Neural progenitor cell (in vitro differentiated cells): ENCODE measurements at regions not wholly inside any gene's neighbourhood (a gene's known extent, or its start where the extent isn't known, plus 50 kb on each side); places are given as distances from the start of the nearest gene placed in this dataset.

ENCODE experiments used
- DNase-seq: peaks from one replicate; pipeline ENCODE4 v3.0.0-alpha.2; 2016; ENCODE audit warnings: low spot score
- H2AFZ ChIP-seq: fragments of 200-600 bp; sonication (generic); replicated peaks from 2 replicates; pipeline ENCODE4 v1.6.1; 2016; ENCODE audit warnings: antibody characterized with exemption
- H3F3A ChIP-seq: fragments of 200-600 bp; sonication (generic); 2 replicates; pipeline ENCODE4 v1.6.1; 2016; ENCODE audit warnings: antibody characterized with exemption, low read depth
- H3K27ac ChIP-seq: fragments of 200-600 bp; sonication (generic); 2 replicates; pipeline ENCODE4 v1.5.1; 2016; ENCODE audit warnings: mild to moderate bottlenecking
- H3K27me3 ChIP-seq: fragments of 200-600 bp; sonication (generic); 2 replicates; pipeline ENCODE4 v1.6.1; 2016; ENCODE audit warnings: mild to moderate bottlenecking, moderate library complexity
- H3K36me3 ChIP-seq: fragments of 200-600 bp; sonication (generic); 2 replicates; pipeline ENCODE4 v1.5.1; 2016
- H3K4me1 ChIP-seq: fragments of 200-600 bp; sonication (generic); 2 replicates; pipeline ENCODE4 v1.6.1; 2016; ENCODE audit warnings: mixed run types
- H3K4me2 ChIP-seq: fragments of 200-600 bp; sonication (generic); 2 replicates; pipeline ENCODE4 v1.6.1; 2016
- H3K4me3 ChIP-seq: fragments of 200-600 bp; sonication (generic); 2 replicates; pipeline ENCODE4 v1.5.1; 2016
- H3K79me2 ChIP-seq: fragments of 200-600 bp; sonication (generic); 2 replicates; pipeline ENCODE4 v1.6.1; 2016; ENCODE audit warnings: low read depth
- H3K9ac ChIP-seq: fragments of 200-600 bp; sonication (generic); 2 replicates; pipeline ENCODE4 v1.6.1; 2016
- H3K9me3 ChIP-seq: fragments of 200-600 bp; sonication (generic); 2 replicates; pipeline ENCODE4 v1.5.1; 2016; ENCODE audit warnings: low read depth
- H4K20me1 ChIP-seq: fragments of 200-600 bp; sonication (generic); 2 replicates; pipeline ENCODE4 v1.6.1; 2016; ENCODE audit warnings: low read depth
- H3K27ac Mint-ChIP-seq: 3 replicates; pipeline ENCODE4 v1.8.0; 2021; ENCODE audit warnings: mixed read lengths
- H3K27me3 Mint-ChIP-seq: 2 replicates; pipeline ENCODE4 v1.8.0; 2022; ENCODE audit warnings: low read depth, mild to moderate bottlenecking, inconsistent platforms, moderate library complexity, mixed read lengths; ENCODE audit not compliant: insufficient read depth
- H3K36me3 Mint-ChIP-seq: 3 replicates; pipeline ENCODE4 v1.8.0; 2021; ENCODE audit warnings: mixed read lengths
- H3K4me1 Mint-ChIP-seq: 3 replicates; pipeline ENCODE4 v1.8.0; 2021; ENCODE audit warnings: mixed read lengths
- H3K4me3 Mint-ChIP-seq: 3 replicates; pipeline ENCODE4 v1.8.0; 2021; ENCODE audit warnings: mild to moderate bottlenecking, moderate library complexity, mixed read lengths
- H3K9me3 Mint-ChIP-seq: 3 replicates; pipeline ENCODE4 v1.8.0; 2020; ENCODE audit warnings: mixed read lengths
- CTCF ChIP-seq: fragments of 200-600 bp; sonication (generic); IDR thresholded peaks from 2 replicates; pipeline ENCODE4 v1.5.1; 2017; ENCODE audit warnings: antibody characterized with exemption, mild to moderate bottlenecking
- EZH2 ChIP-seq: fragments of 200-600 bp; sonication (generic); IDR thresholded peaks from 2 replicates; pipeline ENCODE4 v1.6.1; 2017; ENCODE audit warnings: antibody characterized with exemption, mild to moderate bottlenecking, moderate library complexity
- EZH2phosphoT487 ChIP-seq: fragments of 200-600 bp; sonication (generic); IDR thresholded peaks from 2 replicates; pipeline ENCODE4 v1.6.1; 2017; ENCODE audit warnings: antibody characterized with exemption

GRCh38 chr20:39766333-39766732 lies 804.2 kb downstream of the DHX35 start:
- no peak overlapping the region for H3K27ac ChIP-seq
- Mint-ChIP-seq H3K27me3 (peaks cover 2% of the 10 kb centered on the region), H3K9me3 (peaks cover 15% of the 10 kb centered on the region)

GRCh38 chr20:39762716-39763115 lies 800.6 kb downstream of the DHX35 start:
- Mint-ChIP-seq H3K4me1 (no peaks in the 10 kb centered on the region), H3K36me3 (no peaks in the 10 kb centered on the region), H3K9me3 (peaks cover 6% of the 10 kb centered on the region), H3K27me3 (peaks cover 4% of the 10 kb centered on the region), H3K4me3 (no peak overlapping the region), H3K27ac (peak overlapping the region; percentile 6)
- Histone ChIP-seq H3K4me2 (no peak overlapping the region), H3K9me3 (no peaks in the 10 kb centered on the region), H3K27me3 (no peaks in the 10 kb centered on the region), H3K27ac (no peak overlapping the region), H3K4me3 (no peak overlapping the region), H3K36me3 (no peaks in the 10 kb centered on the region), H4K20me1 (no peaks in the 10 kb centered on the region), H3K9ac (no peak overlapping the region), H2AFZ (no peak overlapping the region), H3K79me2 (no peaks in the 10 kb centered on the region), H3K4me1 (no peaks in the 10 kb centered on the region), H3F3A (no peaks in the 10 kb centered on the region)
- TF ChIP-seq CTCF (no peak), EZH2phosphoT487 (no peak), EZH2 (no peak)
- no peak for DNase-seq

More at GRCh38 chr20:39766333-39766732, 804.2 kb downstream of the DHX35 start:
- no peaks in the 10 kb centered on the region for H3K4me1 Mint-ChIP-seq
- no peak overlapping the region for H3K27ac Mint-ChIP-seq
- no peaks in the 10 kb centered on the region for H3K4me1 ChIP-seq
- no peak overlapping the region for H3K4me3 Mint-ChIP-seq
- no peak overlapping the region for H2AFZ ChIP-seq
- H3K4me2 ChIP-seq: no peak overlapping the region
- H3K79me2 ChIP-seq: no peaks in the 10 kb centered on the region
- no peaks in the 10 kb centered on the region for H3K36me3 ChIP-seq
- no peaks in the 10 kb centered on the region for H3K27me3 ChIP-seq
- H3K36me3 Mint-ChIP-seq: no peaks in the 10 kb centered on the region
- no peak overlapping the region for H3K4me3 ChIP-seq
- H3F3A ChIP-seq: no peaks in the 10 kb centered on the region
- H4K20me1 ChIP-seq: no peaks in the 10 kb centered on the region
- no peaks in the 10 kb centered on the region for H3K9me3 ChIP-seq
- TF ChIP-seq EZH2 (no peak), EZH2phosphoT487 (no peak), CTCF (no peak)
- no peak overlapping the region for H3K9ac ChIP-seq
- no peak for DNase-seq

- Histone ChIP-seq H3K9me3 (no peaks in the 10 kb centered on the region), H3K9ac (no peak overlapping the region), H3K4me1 (no peaks in the 10 kb centered on the region), H3K27me3 (no peaks in the 10 kb centered on the region), H3K27ac (no peak overlapping the region), H3K36me3 (no peaks in the 10 kb centered on the region), H3F3A (no peaks in the 10 kb centered on the region), H3K4me3 (no peak overlapping the region), H3K79me2 (no peaks in the 10 kb centered on the region), H2AFZ (no peak overlapping the region), H3K4me2 (no peak overlapping the region), H4K20me1 (no peaks in the 10 kb centered on the region)
- H3K9me3 Mint-ChIP-seq: no peaks in the 10 kb centered on the region
- H3K4me3 Mint-ChIP-seq: no peak overlapping the region
- DNase-seq: no peak
- TF ChIP-seq EZH2phosphoT487 (no peak), CTCF (no peak), EZH2 (no peak)
- H3K27ac Mint-ChIP-seq: peak overlapping the region; percentile 51
- H3K27me3 Mint-ChIP-seq: peaks cover 2% of the 10 kb centered on the region
- no peaks in the 10 kb centered on the region for H3K4me1 Mint-ChIP-seq
- H3K36me3 Mint-ChIP-seq: no peaks in the 10 kb centered on the region
Observed at GRCh38 chr20:39758876-39759275, 796.7 kb downstream of the DHX35 start.
